Upper lobe of right lung (tissue), 1 donor: ENCODE measurements at regions not wholly inside any gene's neighbourhood (a gene's known extent, or its start where the extent isn't known, plus 50 kb on each side); places are given as distances from the start of the nearest gene placed in this dataset.

Experiments
- ATAC-seq: fragments of 200-7000 bp; cut with Tn5 transposase; one replicate; pipeline ENCODE4 v1.9.1; 2020; ENCODE audit warnings: mild to moderate bottlenecking, moderate library complexity
- DNase-seq: peaks from one replicate; pipeline ENCODE4 v3.0.0-alpha.2; 2020
- H3K27ac ChIP-seq: fragments of 200-600 bp; one replicate; pipeline ENCODE4 v1.8.0; 2022
- H3K27me3 ChIP-seq: fragments of 200-600 bp; one replicate; pipeline ENCODE4 v1.8.0; 2022; ENCODE audit warnings: mild to moderate bottlenecking
- H3K36me3 ChIP-seq: fragments of 200-600 bp; one replicate; pipeline ENCODE4 v1.8.0; 2022
- H3K4me1 ChIP-seq: fragments of 200-600 bp; one replicate; pipeline ENCODE4 v1.8.0; 2022
- H3K4me3 ChIP-seq: fragments of 200-600 bp; one replicate; pipeline ENCODE4 v1.8.0; 2022; ENCODE audit warnings: mild to moderate bottlenecking
- H3K9me3 ChIP-seq: fragments of 200-600 bp; one replicate; pipeline ENCODE4 v1.8.0; 2022
- intact Hi-C: fragments of 100-400 bp; cut with DNase I; formaldehyde crosslinking; loops from one replicate; pipeline ENCODE4 v1.11.0; 2022
- TF ChIP-seq, protein P1 (sequence below): fragments of 200-600 bp; IDR thresholded peaks from one replicate; pipeline ENCODE4 v1.8.0; 2022; ENCODE audit warnings: antibody characterized with exemption
- donor health status: DM: no; HTN: yes; CAD: no; lungs with severe emphysema.

DNA sequence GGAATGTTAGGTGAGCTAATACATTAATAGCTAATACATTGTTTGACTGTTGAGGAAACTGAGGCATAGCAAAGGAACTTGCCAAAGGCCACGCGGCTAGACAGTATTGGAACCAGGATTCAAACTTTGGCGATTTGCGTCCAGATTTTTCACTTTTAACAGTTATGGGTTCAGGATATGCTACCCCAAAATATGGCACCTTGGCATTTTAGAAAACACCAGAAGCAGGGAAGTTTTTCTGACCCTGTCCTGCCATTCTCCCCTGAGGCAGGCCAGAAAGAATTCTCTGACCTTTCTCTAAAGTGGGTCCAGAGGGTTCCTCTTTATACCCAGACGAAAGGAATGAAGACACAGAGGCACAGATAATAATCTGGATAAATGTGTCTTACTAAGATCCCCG, 166.9 kb downstream of the MYCN start:
- no peak for ATAC-seq
- no peak for DNase-seq
- TF ChIP-seq, protein P1, sequence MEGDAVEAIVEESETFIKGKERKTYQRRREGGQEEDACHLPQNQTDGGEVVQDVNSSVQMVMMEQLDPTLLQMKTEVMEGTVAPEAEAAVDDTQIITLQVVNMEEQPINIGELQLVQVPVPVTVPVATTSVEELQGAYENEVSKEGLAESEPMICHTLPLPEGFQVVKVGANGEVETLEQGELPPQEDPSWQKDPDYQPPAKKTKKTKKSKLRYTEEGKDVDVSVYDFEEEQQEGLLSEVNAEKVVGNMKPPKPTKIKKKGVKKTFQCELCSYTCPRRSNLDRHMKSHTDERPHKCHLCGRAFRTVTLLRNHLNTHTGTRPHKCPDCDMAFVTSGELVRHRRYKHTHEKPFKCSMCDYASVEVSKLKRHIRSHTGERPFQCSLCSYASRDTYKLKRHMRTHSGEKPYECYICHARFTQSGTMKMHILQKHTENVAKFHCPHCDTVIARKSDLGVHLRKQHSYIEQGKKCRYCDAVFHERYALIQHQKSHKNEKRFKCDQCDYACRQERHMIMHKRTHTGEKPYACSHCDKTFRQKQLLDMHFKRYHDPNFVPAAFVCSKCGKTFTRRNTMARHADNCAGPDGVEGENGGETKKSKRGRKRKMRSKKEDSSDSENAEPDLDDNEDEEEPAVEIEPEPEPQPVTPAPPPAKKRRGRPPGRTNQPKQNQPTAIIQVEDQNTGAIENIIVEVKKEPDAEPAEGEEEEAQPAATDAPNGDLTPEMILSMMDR = no peak
- intact Hi-C loops = no loop called here
- no peak overlapping the region for H3K27ac ChIP-seq
- no peaks in the 10 kb centered on the region for H3K4me1 ChIP-seq
- no peaks in the 10 kb centered on the region for H3K27me3 ChIP-seq
- no peak overlapping the region for H3K4me3 ChIP-seq
- no peaks in the 10 kb centered on the region for H3K9me3 ChIP-seq
- no peaks in the 10 kb centered on the region for H3K36me3 ChIP-seq

DNA sequence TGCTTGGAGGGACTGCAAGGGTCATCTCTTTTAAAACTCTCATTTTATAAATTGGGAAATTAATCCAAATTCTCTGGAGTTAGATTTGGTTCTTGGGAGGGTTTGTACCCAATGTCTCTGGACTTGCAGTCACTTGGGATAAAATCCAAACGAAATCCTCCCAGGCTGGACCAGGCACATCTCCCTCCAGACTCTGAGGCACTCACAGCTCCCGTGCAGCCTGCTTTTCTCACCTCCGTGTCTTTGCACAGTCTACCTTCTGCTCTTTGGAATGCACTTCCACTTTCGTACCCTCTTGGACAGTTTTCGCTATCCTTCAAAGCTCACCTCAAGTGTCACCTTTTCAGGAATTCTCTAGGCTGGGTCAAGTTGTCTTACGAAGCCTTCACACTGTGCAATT, 166.3 kb downstream of the MYCN start:
- no peaks in the 10 kb centered on the region for H3K27me3 ChIP-seq
- TF ChIP-seq, protein P1 = no peak
- ATAC-seq = no peak
- no peaks in the 10 kb centered on the region for H3K4me1 ChIP-seq
- H3K27ac ChIP-seq = no peak overlapping the region
- no peaks in the 10 kb centered on the region for H3K36me3 ChIP-seq
- intact Hi-C loops = no loop called here
- H3K9me3 ChIP-seq = no peaks in the 10 kb centered on the region
- no peak overlapping the region for H3K4me3 ChIP-seq
- DNase-seq = no peak

DNA sequence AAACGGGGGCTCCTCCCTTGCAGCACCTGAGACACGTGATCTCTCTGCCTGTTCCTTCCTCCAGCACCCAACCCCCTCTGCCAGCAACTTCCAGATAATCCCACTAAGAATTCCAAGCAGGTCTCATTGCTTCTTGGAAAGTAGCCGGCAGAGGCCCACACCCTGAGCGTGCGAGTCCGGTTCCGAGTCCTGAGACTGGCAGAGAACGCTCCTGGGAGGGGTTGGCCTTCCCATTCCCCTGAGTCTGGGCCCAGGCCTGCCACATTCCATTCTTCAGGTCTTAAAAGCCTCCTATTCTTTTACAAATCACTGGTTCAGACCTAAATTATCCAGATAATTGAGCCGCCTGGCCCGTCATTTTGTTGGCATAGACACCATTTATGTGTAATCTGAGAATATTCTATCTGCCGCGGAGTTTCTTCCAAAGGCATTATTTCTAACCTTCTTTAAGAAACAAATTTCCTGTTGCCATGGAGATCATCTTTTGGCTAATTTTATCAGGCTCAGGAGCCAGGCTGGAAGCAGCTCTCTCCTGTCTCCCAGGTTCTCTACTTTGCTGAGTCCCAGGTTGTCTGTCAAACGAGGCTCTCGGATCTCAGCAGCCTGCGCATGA, 165.4 kb downstream of the MYCN start:
- H3K36me3 ChIP-seq = no peaks in the 10 kb centered on the region
- H3K9me3 ChIP-seq = no peaks in the 10 kb centered on the region
- ATAC-seq (no peak), DNase-seq (no peak)
- H3K4me3 ChIP-seq = no peak overlapping the region
- TF ChIP-seq, protein P1 = no peak
- no peaks in the 10 kb centered on the region for H3K27me3 ChIP-seq
- no peaks in the 10 kb centered on the region for H3K4me1 ChIP-seq
- intact Hi-C loops = no loop called here
- H3K27ac ChIP-seq = no peak overlapping the region

DNA sequence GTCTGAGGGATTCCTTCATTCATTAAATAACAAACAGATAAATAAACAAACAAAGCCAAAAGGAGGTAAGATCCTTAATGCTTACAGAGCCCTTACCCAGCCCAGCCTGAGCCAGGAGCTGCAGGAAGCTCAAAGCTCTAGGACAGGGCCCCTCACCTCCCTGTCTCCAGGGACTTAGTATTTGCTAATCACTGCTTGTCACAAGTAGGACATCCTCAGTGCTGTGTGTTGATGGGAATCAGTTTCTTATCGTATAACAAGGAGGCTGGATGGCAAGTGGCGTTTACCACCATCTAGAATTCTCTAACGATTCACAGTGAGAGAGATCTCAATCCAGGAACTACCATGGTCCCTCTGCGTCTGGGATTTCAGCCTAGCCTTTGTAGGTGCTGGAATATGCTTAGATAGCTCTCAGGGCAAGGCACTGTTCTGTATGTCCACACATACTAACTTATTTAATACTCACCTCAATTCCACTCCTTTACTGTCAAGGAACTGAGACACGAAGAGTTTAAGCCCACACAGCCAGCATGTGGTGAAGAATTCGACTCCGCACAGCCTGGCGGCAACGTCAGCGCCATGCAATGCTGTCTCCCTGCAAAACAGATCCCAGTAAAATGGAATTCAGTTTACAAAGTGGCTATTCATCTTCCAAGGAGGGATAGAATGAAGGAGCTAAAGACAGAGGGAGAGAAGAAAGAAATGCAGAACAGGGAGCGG, 164.8 kb downstream of the MYCN start:
- H3K9me3 ChIP-seq = no peaks in the 10 kb centered on the region
- intact Hi-C loops = no loop called here
- DNase-seq (no peak), ATAC-seq (no peak)
- TF ChIP-seq, protein P1 = no peak
- H3K36me3 ChIP-seq = no peaks in the 10 kb centered on the region
- no peaks in the 10 kb centered on the region for H3K4me1 ChIP-seq
- no peak overlapping the region for H3K27ac ChIP-seq
- no peaks in the 10 kb centered on the region for H3K27me3 ChIP-seq
- no peak overlapping the region for H3K4me3 ChIP-seq

GRCh38 chr2:16104315-16104948, 164.1 kb downstream of the MYCN start:
- no peaks in the 10 kb centered on the region for H3K4me1 ChIP-seq
- no peak for ATAC-seq
- TF ChIP-seq, protein P1 = no peak
- H3K27ac ChIP-seq = no peak overlapping the region
- no peaks in the 10 kb centered on the region for H3K36me3 ChIP-seq
- H3K9me3 ChIP-seq = no peaks in the 10 kb centered on the region
- intact Hi-C loops = no loop called here
- no peak overlapping the region for H3K4me3 ChIP-seq
- DNase-seq = no peak
- no peaks in the 10 kb centered on the region for H3K27me3 ChIP-seq
